Endodermal cell (in vitro differentiated cells): ENCODE measurements at regions not wholly inside any gene's neighbourhood (a gene's known extent, or its start where the extent isn't known, plus 50 kb on each side); places are given as distances from the start of the nearest gene placed in this dataset.

Source experiments
- DNase-seq: peaks from one replicate; pipeline ENCODE4 v3.0.0-alpha.2; 2017
- H3K27ac ChIP-seq: 2 replicates; pipeline ENCODE4 v1.5.1; 2013; ENCODE audit warnings: mild to moderate bottlenecking, low read depth, low read length, moderate library complexity
- H3K27me3 ChIP-seq: 2 replicates; pipeline ENCODE4 v1.6.1; 2013; ENCODE audit warnings: mild to moderate bottlenecking, low read length, moderate library complexity; ENCODE audit not compliant: insufficient read depth, control insufficient read depth, poor library complexity, severe bottlenecking
- H3K36me3 ChIP-seq: 2 replicates; pipeline ENCODE4 v1.7.0; 2013; ENCODE audit warnings: mild to moderate bottlenecking, low read length, moderate library complexity; ENCODE audit not compliant: control insufficient read depth, insufficient read depth
- H3K4me1 ChIP-seq: one replicate; pipeline ENCODE4 v1.7.0; 2013; ENCODE audit warnings: low read length; ENCODE audit not compliant: control insufficient read depth, insufficient read depth
- H3K4me3 ChIP-seq: 2 replicates; pipeline ENCODE4 v1.5.1; 2013; ENCODE audit warnings: mild to moderate bottlenecking, low read length, moderate library complexity
- H3K9ac ChIP-seq: 2 replicates; pipeline ENCODE4 v1.6.1; 2013; ENCODE audit warnings: mild to moderate bottlenecking, low read length, moderate library complexity; ENCODE audit not compliant: poor library complexity, severe bottlenecking; ENCODE audit errors: extremely low read depth
- H3K9me3 ChIP-seq: 2 replicates; pipeline ENCODE4 v1.6.1; 2013; ENCODE audit warnings: mild to moderate bottlenecking, low read length, moderate library complexity; ENCODE audit not compliant: control insufficient read depth
- H3K27ac Mint-ChIP-seq: 2 replicates; pipeline ENCODE4 v1.8.0; 2020; ENCODE audit warnings: mixed read lengths
- H3K27me3 Mint-ChIP-seq: 2 replicates; pipeline ENCODE4 v1.8.0; 2021; ENCODE audit warnings: mild to moderate bottlenecking, mixed read lengths; ENCODE audit not compliant: insufficient read depth
- H3K36me3 Mint-ChIP-seq: 2 replicates; pipeline ENCODE4 v1.8.0; 2020; ENCODE audit warnings: low read depth, mixed read lengths
- H3K4me1 Mint-ChIP-seq: 2 replicates; pipeline ENCODE4 v1.8.0; 2020; ENCODE audit warnings: mixed read lengths
- H3K4me3 Mint-ChIP-seq: 2 replicates; pipeline ENCODE4 v1.8.0; 2020; ENCODE audit warnings: mild to moderate bottlenecking, moderate library complexity, mixed read lengths
- H3K9me3 Mint-ChIP-seq: 2 replicates; pipeline ENCODE4 v1.8.0; 2020; ENCODE audit warnings: mild to moderate bottlenecking, mixed read lengths
- CTCF ChIP-seq: fragments of 200-600 bp; sonication (generic); conservative IDR thresholded peaks from 2 replicates; pipeline ENCODE4 v1.5.0; 2021; ENCODE audit warnings: antibody characterized with exemption, mild to moderate bottlenecking
- WGBS, 2 experiments: methylation state at CpG; one replicate each; pipeline versions ENCODE4 v1.1.5 to v1.1.7; 2013; ENCODE audit warnings: missing lambda C conversion rate in 2 of 2, mixed read lengths in 1 of 2; ENCODE audit not compliant: insufficient coverage in 1 of 2, insufficient read length in 1 of 2; 5-methylcytosine and 5-hydroxymethylcytosine counted together

DNA sequence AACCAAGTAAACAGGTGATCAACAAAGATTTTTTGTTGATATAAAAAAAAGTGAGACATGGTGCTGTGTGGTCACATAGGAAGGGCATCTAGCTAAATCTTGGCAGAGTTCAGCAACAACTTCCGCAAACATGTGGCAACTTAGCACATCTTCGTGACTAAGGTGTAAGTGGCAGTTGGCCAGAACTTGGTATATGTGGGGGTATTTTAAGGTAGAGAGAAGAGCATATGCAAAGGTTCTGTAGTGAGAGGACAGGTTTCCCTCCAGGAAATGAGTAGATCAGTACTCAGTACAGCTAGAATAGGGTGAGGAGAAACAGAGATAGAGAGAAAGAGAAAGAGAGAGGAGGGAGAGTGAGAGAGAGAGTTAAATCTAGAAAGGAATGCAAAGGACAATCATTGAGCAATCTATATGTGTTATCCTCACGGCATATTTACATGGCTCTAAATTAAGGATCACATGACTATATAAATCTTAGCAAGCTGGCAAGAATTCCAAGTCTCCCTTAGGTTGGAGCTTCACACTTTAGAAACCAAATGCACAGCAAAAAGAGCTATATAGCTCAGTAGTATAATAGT lies 227.7 kb upstream of the HMGA2 start:
- Mint-ChIP-seq H3K36me3 (no peaks in the 10 kb centered on the region), H3K27ac (no peak overlapping the region), H3K4me3 (no peak overlapping the region), H3K4me1 (peaks cover 44% of the 10 kb centered on the region), H3K9me3 (no peaks in the 10 kb centered on the region), H3K27me3 (peaks cover 7% of the 10 kb centered on the region)
- Histone ChIP-seq H3K9ac (no peak overlapping the region), H3K4me1 (peaks cover 22% of the 10 kb centered on the region), H3K4me3 (no peak overlapping the region), H3K27me3 (no peaks in the 10 kb centered on the region), H3K9me3 (no peaks in the 10 kb centered on the region), H3K27ac (no peak overlapping the region), H3K36me3 (no peaks in the 10 kb centered on the region)
- no peak for TF ChIP-seq CTCF
- WGBS, 2 experiments: 93 to 100% methylated on average over 1 to 3 of the region's 3 CpGs
- no peak for DNase-seq

GRCh38 chr12:65597527-65597926 lies 226.8 kb upstream of the HMGA2 start:
- Mint-ChIP-seq H3K36me3 (no peaks in the 10 kb centered on the region), H3K9me3 (no peaks in the 10 kb centered on the region), H3K27ac (no peak overlapping the region), H3K4me1 (peaks cover 46% of the 10 kb centered on the region), H3K4me3 (no peak overlapping the region), H3K27me3 (peaks cover 6% of the 10 kb centered on the region)
- H3K4me3 ChIP-seq: no peak overlapping the region
- no peaks in the 10 kb centered on the region for H3K36me3 ChIP-seq
- no peaks in the 10 kb centered on the region for H3K9me3 ChIP-seq
- peaks cover 22% of the 10 kb centered on the region for H3K4me1 ChIP-seq
- no peak for TF ChIP-seq CTCF
- H3K9ac ChIP-seq: no peak overlapping the region
- no peak for DNase-seq
- no peaks in the 10 kb centered on the region for H3K27me3 ChIP-seq
- no peak overlapping the region for H3K27ac ChIP-seq

DNA sequence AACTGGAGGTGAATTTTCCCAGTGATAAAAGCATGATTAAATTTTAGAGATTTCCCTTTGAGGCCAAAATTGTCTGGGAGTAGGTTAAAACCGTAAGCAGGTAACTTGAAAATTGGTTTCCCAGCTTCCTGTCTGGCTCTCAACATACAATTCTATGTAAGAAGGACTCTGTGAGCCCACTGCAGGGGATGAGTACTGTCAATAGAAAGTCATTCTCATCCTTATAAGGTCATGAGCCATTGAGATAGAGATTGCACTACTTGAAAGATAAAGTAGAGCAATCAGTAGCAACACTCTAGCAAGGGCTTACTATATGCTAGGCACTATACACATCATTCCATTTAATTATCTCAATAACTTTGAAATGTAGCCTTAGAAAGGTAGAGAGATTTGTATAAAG lies 225.6 kb upstream of the HMGA2 start:
- 38% methylated on average over 1 of the region's 1 CpG; no CpG with 5 or more reads in 1 of the 2 experiments for WGBS, 2 experiments
- Histone ChIP-seq H3K4me3 (peak overlapping the region; percentile 30), H3K27ac (no peak overlapping the region), H3K27me3 (no peaks in the 10 kb centered on the region), H3K36me3 (no peaks in the 10 kb centered on the region), H3K4me1 (peaks cover 25% of the 10 kb centered on the region), H3K9me3 (no peaks in the 10 kb centered on the region), H3K9ac (no peak overlapping the region)
- no peak for DNase-seq
- H3K9me3 Mint-ChIP-seq: no peaks in the 10 kb centered on the region
- no peak for TF ChIP-seq CTCF
- H3K4me3 Mint-ChIP-seq: no peak overlapping the region
- no peak overlapping the region for H3K27ac Mint-ChIP-seq
- peaks cover 3% of the 10 kb centered on the region for H3K27me3 Mint-ChIP-seq
- H3K36me3 Mint-ChIP-seq: no peaks in the 10 kb centered on the region
- peaks cover 54% of the 10 kb centered on the region for H3K4me1 Mint-ChIP-seq
